ENCODE measurements at regions not wholly inside any gene's neighbourhood (a gene's known extent, or its start where the extent isn't known, plus 50 kb on each side); places are given as distances from the start of the nearest gene placed in this dataset.

DNA sequence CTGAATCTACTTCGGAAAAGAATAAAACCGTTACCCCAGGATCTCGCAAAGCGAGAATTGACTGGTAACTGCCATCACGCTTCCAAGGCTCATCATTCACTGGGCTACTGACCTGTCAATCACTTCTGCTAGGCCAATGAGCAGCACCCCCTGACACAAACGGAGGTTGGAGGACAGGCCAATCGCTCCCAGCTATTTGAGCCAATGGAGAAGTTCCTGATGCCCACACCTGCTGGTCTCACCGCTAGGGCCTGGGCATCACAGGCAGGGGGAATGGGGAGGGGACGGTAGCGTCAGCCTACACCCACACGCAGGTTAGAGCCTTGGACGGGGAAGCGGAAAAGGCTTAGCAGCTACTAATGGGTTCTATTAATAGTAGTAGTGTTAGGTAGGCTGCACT is 56.7 kb upstream of the CHST1 start:
- Histone ChIP-seq H3K4me3 (ENCODE audit: low read depth in 1 of 3, low read length in 3 of 3) (no peak overlapping the region), H3K36me3 (ENCODE audit: control insufficient read depth in 4 of 4, insufficient read depth in 3 of 4, low read depth in 1 of 4, low read length in 3 of 4) (no peaks in the 10 kb centered on the region), H3K9ac (ENCODE audit: low read depth in 1 of 2, low read length in 2 of 2) (no peak overlapping the region), H3K27me3 (ENCODE audit: control insufficient read depth in 4 of 4, insufficient read depth in 4 of 4, low read length in 3 of 4) (no peaks in the 10 kb centered on the region), H3K27ac (ENCODE audit: low read depth in 1 of 2, low read length in 2 of 2) (no peak overlapping the region), H3K4me1 (ENCODE audit: control insufficient read depth in 4 of 4, insufficient read depth in 4 of 4, low read length in 3 of 4) (no peaks in the 10 kb centered on the region), H3K9me3 (ENCODE audit: control insufficient read depth in 4 of 4, low read length in 3 of 4) (no peaks in the 10 kb centered on the region)
- no peak for DNase-seq (ENCODE audit: low spot score)
- TF ChIP-seq, protein P1, sequence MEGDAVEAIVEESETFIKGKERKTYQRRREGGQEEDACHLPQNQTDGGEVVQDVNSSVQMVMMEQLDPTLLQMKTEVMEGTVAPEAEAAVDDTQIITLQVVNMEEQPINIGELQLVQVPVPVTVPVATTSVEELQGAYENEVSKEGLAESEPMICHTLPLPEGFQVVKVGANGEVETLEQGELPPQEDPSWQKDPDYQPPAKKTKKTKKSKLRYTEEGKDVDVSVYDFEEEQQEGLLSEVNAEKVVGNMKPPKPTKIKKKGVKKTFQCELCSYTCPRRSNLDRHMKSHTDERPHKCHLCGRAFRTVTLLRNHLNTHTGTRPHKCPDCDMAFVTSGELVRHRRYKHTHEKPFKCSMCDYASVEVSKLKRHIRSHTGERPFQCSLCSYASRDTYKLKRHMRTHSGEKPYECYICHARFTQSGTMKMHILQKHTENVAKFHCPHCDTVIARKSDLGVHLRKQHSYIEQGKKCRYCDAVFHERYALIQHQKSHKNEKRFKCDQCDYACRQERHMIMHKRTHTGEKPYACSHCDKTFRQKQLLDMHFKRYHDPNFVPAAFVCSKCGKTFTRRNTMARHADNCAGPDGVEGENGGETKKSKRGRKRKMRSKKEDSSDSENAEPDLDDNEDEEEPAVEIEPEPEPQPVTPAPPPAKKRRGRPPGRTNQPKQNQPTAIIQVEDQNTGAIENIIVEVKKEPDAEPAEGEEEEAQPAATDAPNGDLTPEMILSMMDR (IDR thresholded peaks at IDR 0.05; ENCODE audit: low read depth, low read length, missing input control), result no peak
- TF ChIP-seq TAF1 (conservative IDR thresholded peaks at IDR 0.05), result no peak
- TF ChIP-seq RAD21 (IDR thresholded peaks at IDR 0.05), result no peak
- no peak for TF ChIP-seq NR2F2 (IDR thresholded peaks at IDR 0.05)
- TF ChIP-seq ZBTB33 (IDR thresholded peaks at IDR 0.05), result no peak
- no peak for TF ChIP-seq RXRA (IDR thresholded peaks at IDR 0.05)
- no peak for TF ChIP-seq ATF3 (IDR thresholded peaks at IDR 0.05)
- no peak for TF ChIP-seq REST (IDR thresholded peaks at IDR 0.05)
- no peak for TF ChIP-seq GABPA (IDR thresholded peaks at IDR 0.05 in 1 of 2, conservative IDR thresholded peaks at IDR 0.05 in 1 of 2)
- 89% methylated on average over 13 of the region's 13 CpGs for WGBS

DNA sequence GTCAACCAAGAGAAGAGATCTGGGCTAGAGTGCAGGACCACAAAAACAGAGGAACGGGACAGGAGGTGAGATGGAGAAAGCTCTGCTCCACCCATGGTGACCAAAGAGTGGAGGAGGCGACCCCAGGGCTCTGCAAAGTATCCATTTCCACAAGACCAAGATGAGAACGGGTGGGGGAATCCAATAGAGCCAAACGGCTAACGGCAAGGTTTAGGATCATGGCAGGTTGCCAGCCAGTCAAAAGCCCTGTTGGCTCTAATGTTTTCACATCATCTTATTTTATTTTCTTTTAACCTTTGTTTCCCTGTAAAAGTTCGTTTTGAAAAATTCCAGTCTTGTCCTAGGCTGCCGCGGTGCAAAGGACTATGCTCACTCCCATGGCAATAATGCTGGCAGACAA is 52.1 kb upstream of the CHST1 start:
- Histone ChIP-seq H3K36me3 (ENCODE audit: control insufficient read depth in 4 of 4, insufficient read depth in 3 of 4, low read depth in 1 of 4, low read length in 3 of 4) (no peaks in the 10 kb centered on the region), H3K9me3 (ENCODE audit: control insufficient read depth in 4 of 4, low read length in 3 of 4) (no peaks in the 10 kb centered on the region), H3K27ac (ENCODE audit: low read depth in 1 of 2, low read length in 2 of 2) (no peak overlapping the region), H3K4me1 (ENCODE audit: control insufficient read depth in 4 of 4, insufficient read depth in 4 of 4, low read length in 3 of 4) (no peaks in the 10 kb centered on the region), H3K9ac (ENCODE audit: low read depth in 1 of 2, low read length in 2 of 2) (no peak overlapping the region), H3K27me3 (ENCODE audit: control insufficient read depth in 4 of 4, insufficient read depth in 4 of 4, low read length in 3 of 4) (no peaks in the 10 kb centered on the region), H3K4me3 (ENCODE audit: low read depth in 1 of 3, low read length in 3 of 3) (no peak overlapping the region)
- no peak for DNase-seq (ENCODE audit: low spot score)
- WGBS, result 90% methylated on average over 8 of the region's 8 CpGs
- TF ChIP-seq HNF4A (conservative IDR thresholded peaks at IDR 0.05), result no peak
- TF ChIP-seq FOXA1 (IDR thresholded peaks at IDR 0.05), result no peak
- no peak for TF ChIP-seq EGR1 (IDR thresholded peaks at IDR 0.05; ENCODE audit: low read depth in 2 of 2)
- TF ChIP-seq JUND (IDR thresholded peaks at IDR 0.05), result no peak
- TF ChIP-seq RXRA (IDR thresholded peaks at IDR 0.05), result no peak
- TF ChIP-seq HNF4G (IDR thresholded peaks at IDR 0.05), result no peak
- TF ChIP-seq GABPA (IDR thresholded peaks at IDR 0.05 in 1 of 2, conservative IDR thresholded peaks at IDR 0.05 in 1 of 2), result no peak
- TF ChIP-seq, protein P1 (IDR thresholded peaks at IDR 0.05; ENCODE audit: low read depth, low read length, missing input control), result no peak
- no peak for TF ChIP-seq MAX (IDR thresholded peaks at IDR 0.05)
- no peak for TF ChIP-seq FOXA2 (IDR thresholded peaks at IDR 0.05)
- no peak for TF ChIP-seq TAF1 (conservative IDR thresholded peaks at IDR 0.05)
- TF ChIP-seq SP1 (IDR thresholded peaks at IDR 0.05), result no peak
- no peak for TF ChIP-seq ZBTB33 (IDR thresholded peaks at IDR 0.05)
